Stromal cell of bone marrow (primary cell): ENCODE measurements at regions not wholly inside any gene's neighbourhood (a gene's known extent, or its start where the extent isn't known, plus 50 kb on each side); places are given as distances from the start of the nearest gene placed in this dataset.

ENCODE experiments used
- DNase-seq: peaks from one replicate; pipeline ENCODE4 v3.0.0-alpha.2; 2012; ENCODE audit warnings: low read depth

GRCh38 chr1:193726722-193727121, 540.3 kb upstream of the B3GALT2 start:
- DNase-seq: no peak

- DNase-seq: no peak
Measured at GRCh38 chr1:193712392-193712791, 526.0 kb upstream of the B3GALT2 start.

GRCh38 chr1:193709607-193710006, 523.2 kb upstream of the B3GALT2 start:
- no peak for DNase-seq

GRCh38 chr1:193707271-193708021, 521.0 kb upstream of the B3GALT2 start:
- no peak for DNase-seq

GRCh38 chr1:193706766-193707165, 520.4 kb upstream of the B3GALT2 start:
- DNase-seq: no peak

- no peak for DNase-seq
Measured at GRCh38 chr1:193705554-193705981, 519.2 kb upstream of the B3GALT2 start.

GRCh38 chr1:193703655-193704054, 517.2 kb upstream of the B3GALT2 start:
- no peak for DNase-seq

GRCh38 chr1:193703121-193703520, 516.7 kb upstream of the B3GALT2 start:
- no peak for DNase-seq

GRCh38 chr1:193701759-193702158, 515.3 kb upstream of the B3GALT2 start:
- no peak for DNase-seq

GRCh38 chr1:193700710-193701355, 514.4 kb upstream of the B3GALT2 start:
- DNase-seq: no peak

GRCh38 chr1:193699261-193699660, 512.8 kb upstream of the B3GALT2 start:
- DNase-seq: no peak

GRCh38 chr1:193697776-193698175, 511.4 kb upstream of the B3GALT2 start:
- DNase-seq: no peak

GRCh38 chr1:193697115-193697762, 510.8 kb upstream of the B3GALT2 start:
- no peak for DNase-seq

- no peak for DNase-seq
Measured at GRCh38 chr1:193694741-193695140, 508.3 kb upstream of the B3GALT2 start.

GRCh38 chr1:193685986-193686385, 499.6 kb upstream of the B3GALT2 start:
- no peak for DNase-seq

- no peak for DNase-seq
Measured at GRCh38 chr1:193681422-193681821, 495.0 kb upstream of the B3GALT2 start.

- DNase-seq: no peak
Measured at GRCh38 chr1:193680924-193681316, 494.5 kb upstream of the B3GALT2 start.

- no peak for DNase-seq
Measured at GRCh38 chr1:193680247-193680923, 494.0 kb upstream of the B3GALT2 start.

GRCh38 chr1:193677874-193678273, 491.5 kb upstream of the B3GALT2 start:
- DNase-seq: no peak

GRCh38 chr1:193676996-193677549, 490.7 kb upstream of the B3GALT2 start:
- no peak for DNase-seq

- peak; percentile 4 for DNase-seq
Measured at GRCh38 chr1:193674292-193674944, 488.0 kb upstream of the B3GALT2 start.
